Stimulated activated CD4-positive, alpha-beta T cell treated with anti-CD3 and anti-CD28 coated beads, Interleukin-12 subunit alpha, Interleukin-12 subunit beta, amount 100 ng/mL, for 24 hours (primary cell): ENCODE measurements at regions not wholly inside any gene's neighbourhood (a gene's known extent, or its start where the extent isn't known, plus 50 kb on each side); places are given as distances from the start of the nearest gene placed in this dataset.
"Not testable (repeated sequence)": the region's sequence is repeated elsewhere in the genome, so short reads cannot be mapped to it uniquely, and the experiment has no call there.

ENCODE experiments used
- DNase-seq, 2 experiments: peaks; one replicate each; pipeline ENCODE4 v3.0.0-alpha.2; 2020; ENCODE audit warnings: low read depth in 2 of 2

- DNase-seq, result no peak
These were observed 1607.1 kb downstream of the REEP3 start for GRCh38 chr10:65128277-65128676.

- DNase-seq, result no peak
These were observed 1609.1 kb downstream of the REEP3 start for GRCh38 chr10:65130162-65130758.

GRCh38 chr10:65133652-65134051 is 1612.5 kb downstream of the REEP3 start:
- DNase-seq, result no peak

DNA sequence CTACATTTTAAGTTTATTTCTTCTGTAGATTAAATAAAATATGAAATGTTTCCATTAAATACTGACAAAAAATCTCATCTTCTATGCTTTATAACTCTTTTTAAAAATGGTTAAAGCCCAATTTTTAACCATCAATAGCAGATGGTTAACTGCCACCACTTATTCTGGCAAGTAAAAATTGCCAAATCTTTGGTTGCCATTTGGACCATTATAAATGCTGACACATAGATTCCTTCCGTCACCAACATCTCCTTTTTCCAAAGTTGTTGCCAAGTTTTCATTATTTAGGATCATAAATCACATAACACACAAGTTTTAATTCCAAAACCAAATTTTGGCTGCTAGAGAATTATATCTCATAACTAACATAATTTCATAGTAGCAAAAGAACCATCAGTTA is 1614.3 kb downstream of the REEP3 start:
- DNase-seq, result no peak

GRCh38 chr10:65142641-65143435 is 1621.6 kb downstream of the REEP3 start:
- DNase-seq, result no peak

- no peak for DNase-seq
These were observed 1622.5 kb downstream of the REEP3 start for GRCh38 chr10:65143723-65144122.

- no peak for DNase-seq
These were observed 1628.7 kb downstream of the REEP3 start for GRCh38 chr10:65149878-65150277.

DNA sequence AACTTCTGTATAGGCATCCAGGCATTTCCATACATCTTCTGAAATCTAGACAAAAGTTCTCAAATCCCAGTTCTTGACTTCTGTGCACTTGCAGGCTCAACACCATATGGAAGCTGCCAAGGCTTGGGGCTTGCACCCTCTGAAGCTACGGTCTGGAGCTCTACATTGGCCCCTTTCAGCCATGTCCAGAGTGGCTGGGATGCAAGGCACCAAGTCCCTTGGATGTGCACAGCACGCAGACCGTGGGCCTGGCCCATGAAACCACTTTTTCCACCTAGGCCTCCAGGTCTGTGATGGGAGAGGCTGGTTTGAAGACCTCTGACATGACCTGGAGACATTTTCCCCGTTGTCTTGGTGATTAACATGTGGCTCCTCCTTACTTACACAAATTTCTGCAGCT is 1645.1 kb downstream of the REEP3 start:
- no peak for DNase-seq

DNA sequence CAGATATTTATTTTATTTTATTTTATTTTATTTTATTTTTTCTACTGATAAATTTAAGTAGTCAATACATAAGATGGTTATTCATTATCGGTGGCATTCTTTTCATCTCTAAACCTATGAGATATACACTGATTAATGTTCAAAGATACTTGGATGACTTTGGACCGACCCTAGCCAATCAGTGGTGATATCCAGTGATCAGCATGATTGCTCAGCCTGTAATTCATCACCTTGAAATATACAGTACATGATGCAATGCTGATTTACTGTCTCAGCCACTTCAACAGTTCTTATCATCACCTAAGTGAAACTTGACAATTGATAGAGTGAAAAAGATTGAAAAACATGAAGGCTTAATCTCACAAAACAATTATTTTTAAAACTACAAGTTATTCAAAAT is 1651.0 kb downstream of the REEP3 start:
- no peak for DNase-seq

DNA sequence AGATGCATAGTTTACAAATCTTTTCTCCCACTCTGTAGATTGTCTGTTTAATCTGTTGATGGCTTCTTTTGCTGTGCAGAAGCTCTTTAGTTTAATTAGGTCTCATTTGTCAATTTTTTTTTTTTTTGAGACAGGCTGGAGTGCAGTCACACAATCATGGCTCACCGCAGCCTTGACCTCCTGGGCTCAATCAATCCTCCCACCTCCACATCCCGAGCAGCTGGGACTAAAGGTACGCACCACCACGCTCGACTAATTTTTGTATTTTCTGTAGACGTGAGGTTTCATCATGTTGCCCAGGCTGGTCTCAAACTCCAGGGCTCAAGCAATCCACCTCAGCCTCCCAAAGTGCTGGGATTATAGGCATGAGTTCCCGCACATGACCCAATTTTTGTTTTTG is 1655.8 kb downstream of the REEP3 start:
- no peak for DNase-seq

DNA sequence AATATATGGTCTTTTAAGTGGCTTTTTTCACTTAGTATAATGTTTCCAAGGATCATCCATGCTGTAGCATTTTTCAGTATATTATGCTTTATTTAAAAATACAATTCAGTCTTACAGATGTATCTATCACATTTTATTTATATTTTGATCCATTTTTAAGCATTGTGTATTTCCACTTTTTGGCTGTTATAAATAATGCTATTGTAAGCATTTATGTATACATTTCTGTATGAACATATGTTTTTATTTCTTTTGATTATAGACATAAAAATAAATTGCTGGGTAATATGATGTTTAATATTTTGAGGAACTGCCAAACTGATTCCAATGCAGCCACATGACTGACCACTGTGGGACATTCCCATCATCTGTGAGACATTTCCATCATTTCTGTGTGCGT is 1662.0 kb downstream of the REEP3 start:
- DNase-seq, result no peak

GRCh38 chr10:65186668-65187067 is 1665.5 kb downstream of the REEP3 start:
- not testable (repeated sequence) for DNase-seq

DNA sequence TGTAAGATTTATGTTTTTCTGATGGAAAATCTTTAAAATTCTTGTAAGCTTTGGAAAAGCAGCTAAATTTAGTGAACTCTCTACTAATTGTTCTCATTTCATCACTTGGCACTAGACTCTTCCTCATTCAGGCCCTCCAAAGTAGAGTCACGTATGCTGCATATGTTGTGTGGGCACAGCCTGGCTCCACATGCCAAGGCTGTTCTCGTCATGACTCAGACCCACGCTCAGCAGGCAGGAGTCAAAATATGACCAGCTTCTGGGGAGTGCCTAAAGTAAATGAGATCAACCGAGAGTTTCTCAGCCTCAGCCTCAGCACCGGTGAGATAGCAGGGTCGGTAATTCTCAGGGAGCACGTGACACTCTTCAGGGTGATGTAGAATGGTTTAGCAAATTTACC is 1672.9 kb downstream of the REEP3 start:
- no peak for DNase-seq

- DNase-seq, result no peak
These were observed 1673.4 kb downstream of the REEP3 start for GRCh38 chr10:65194555-65194954.

DNA sequence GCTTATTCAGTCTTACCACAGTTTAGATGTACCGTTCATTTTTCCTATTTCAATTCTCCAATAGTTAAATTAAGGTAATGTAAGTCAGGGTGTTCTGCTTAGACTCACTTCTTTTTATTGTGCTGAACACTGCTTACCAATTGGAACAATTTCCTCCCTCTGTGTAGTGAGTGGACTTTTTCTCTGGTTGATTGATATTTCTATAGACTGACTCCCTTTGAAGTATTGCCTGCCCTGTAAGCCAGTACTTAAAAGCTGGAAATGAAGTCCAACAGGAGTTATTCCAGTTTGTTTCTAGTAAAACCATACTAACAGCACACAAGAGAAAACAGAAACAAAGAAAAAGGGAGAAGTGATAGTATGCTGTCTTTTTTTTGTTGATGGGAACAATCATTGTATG is 1674.9 kb downstream of the REEP3 start:
- no peak for DNase-seq

- DNase-seq, result no peak
These were observed 1676.7 kb downstream of the REEP3 start for GRCh38 chr10:65197935-65198334.

DNA sequence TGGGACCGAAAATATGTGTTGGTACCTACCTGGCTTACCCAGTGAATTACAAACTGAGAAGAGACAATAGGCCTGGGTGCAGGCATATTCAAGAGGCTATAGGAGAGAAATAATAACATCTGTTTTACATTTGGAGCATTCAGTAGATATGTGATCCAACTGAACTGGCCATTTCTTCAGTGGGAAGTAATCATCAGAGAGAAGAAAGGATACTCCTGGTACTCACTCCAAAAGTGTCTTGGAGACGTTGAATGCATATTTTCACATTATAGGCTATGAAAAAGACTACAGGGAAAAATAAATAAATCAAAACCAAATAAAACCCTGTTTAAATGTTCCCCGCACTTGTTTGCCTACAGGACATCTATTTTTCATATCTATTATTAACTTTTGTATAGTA is 1680.3 kb downstream of the REEP3 start:
- no peak for DNase-seq

- DNase-seq, result no peak
These were observed 1683.8 kb downstream of the REEP3 start for GRCh38 chr10:65204999-65205398.

- DNase-seq, result no peak
These were observed 1692.0 kb downstream of the REEP3 start for GRCh38 chr10:65213170-65213569.

DNA sequence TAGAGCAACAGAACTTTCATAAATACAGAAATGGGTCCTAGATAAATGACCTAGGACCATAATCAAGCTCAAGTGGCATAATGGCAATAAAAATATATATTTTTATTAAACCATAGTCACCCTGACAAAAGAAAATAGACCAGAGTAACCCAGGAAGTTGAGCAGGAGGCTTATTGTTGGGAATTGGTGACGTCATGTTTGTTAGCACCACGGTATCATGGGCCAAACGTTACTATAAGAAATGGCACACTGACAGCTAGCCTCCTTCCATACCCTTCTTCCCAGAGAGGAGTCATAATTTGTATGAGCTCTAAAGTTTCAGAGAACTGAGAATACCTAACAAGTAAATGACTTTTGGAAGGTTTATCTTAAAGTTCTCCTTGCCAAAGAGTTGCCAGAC is 1698.2 kb downstream of the REEP3 start:
- DNase-seq, result no peak

- no peak for DNase-seq
These were observed 1694.7 kb upstream of the LRRTM3 start for GRCh38 chr10:65231148-65231547.

DNA sequence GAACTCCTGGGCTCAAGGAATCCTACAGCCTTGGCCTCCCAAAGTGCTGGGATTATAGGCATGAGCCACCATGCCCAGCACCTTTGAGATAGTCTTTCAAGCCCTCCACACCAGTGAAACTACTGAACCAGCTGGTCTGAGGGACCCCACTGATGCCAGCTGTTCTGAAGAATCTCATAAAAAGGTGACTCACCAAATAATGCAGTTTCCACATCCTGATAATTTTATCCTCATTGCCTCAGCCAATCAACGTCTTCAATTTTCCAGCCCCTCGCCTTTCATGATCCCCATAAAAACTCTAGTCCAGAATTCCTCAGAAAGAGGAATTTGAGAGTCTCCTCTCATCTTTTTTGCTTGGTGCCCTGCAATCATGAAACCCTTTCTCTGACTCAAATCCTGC is 1691.6 kb upstream of the LRRTM3 start:
- no peak for DNase-seq

GRCh38 chr10:65235266-65235665 is 1690.6 kb upstream of the LRRTM3 start:
- no peak for DNase-seq

GRCh38 chr10:65235846-65236245 is 1690.0 kb upstream of the LRRTM3 start:
- DNase-seq, result no peak
